Stimulated activated naive CD8-positive, alpha-beta T cell treated with anti-CD3 and anti-CD28 coated beads, Interleukin-15, amount 100 ng/mL, for 72 hours (primary cell): ENCODE measurements at regions not wholly inside any gene's neighbourhood (a gene's known extent, or its start where the extent isn't known, plus 50 kb on each side); places are given as distances from the start of the nearest gene placed in this dataset.
A peak's percentile ranks its signal among the peaks of the same experiment; 100 is the strongest.

Experiments used
- ATAC-seq: fragments of 150-1000 bp; cut with Tn5 transposase; 2 replicates; pipeline ENCODE4 v1.10.0; 2021; ENCODE audit warnings: mild to moderate bottlenecking, moderate library complexity
- DNase-seq, 2 donors: peaks; one replicate each; pipeline ENCODE4 v3.0.0; 2021 to 2022
- H3K27ac Mint-ChIP-seq, 2 donors: one replicate each; pipeline ENCODE4 v1.8.0; 2022; ENCODE audit warnings: mild to moderate bottlenecking in 2 of 2, mixed read lengths in 2 of 2, moderate library complexity in 2 of 2
- H3K27me3 Mint-ChIP-seq: one replicate; pipeline ENCODE4 v1.8.0; 2022; ENCODE audit warnings: mixed read lengths
- H3K4me1 Mint-ChIP-seq: one replicate; pipeline ENCODE4 v1.8.0; 2022; ENCODE audit warnings: mild to moderate bottlenecking, mixed read lengths
- H3K4me3 Mint-ChIP-seq, 2 donors: one replicate each; pipeline ENCODE4 v1.8.0; 2022; ENCODE audit warnings: mild to moderate bottlenecking in 2 of 2, mixed read lengths in 2 of 2, moderate library complexity in 1 of 2
- H3K9me3 Mint-ChIP-seq, 2 donors: one replicate each; pipeline ENCODE4 v1.8.0; 2022; ENCODE audit warnings: mixed read lengths in 2 of 2

GRCh38 chr2:45176390-45176789 lies 167.1 kb upstream of the SIX2 start:
- H3K27ac Mint-ChIP-seq: no peak overlapping the region
- no peak overlapping the region for H3K4me3 Mint-ChIP-seq
- H3K27me3 Mint-ChIP-seq: peaks cover 51% of the 10 kb centered on the region
- H3K9me3 Mint-ChIP-seq: peaks cover 7 to 15% of the 10 kb centered on the region in 2 donors
- no peaks in the 10 kb centered on the region for H3K4me1 Mint-ChIP-seq
- no peak for DNase-seq
- no peak for ATAC-seq

- peaks cover 70% of the 10 kb centered on the region for H3K27me3 Mint-ChIP-seq
- ATAC-seq (no peak), DNase-seq (no peak)
These were observed 164.3 kb upstream of the SIX2 start for GRCh38 chr2:45173513-45173912.

GRCh38 chr2:45172760-45173392 lies 163.6 kb upstream of the SIX2 start:
- H3K4me1 Mint-ChIP-seq: peaks cover 6% of the 10 kb centered on the region
- no peak overlapping the region for H3K27ac Mint-ChIP-seq
- peaks cover 76% of the 10 kb centered on the region for H3K27me3 Mint-ChIP-seq
- no peak for ATAC-seq
- no peak overlapping the region for H3K4me3 Mint-ChIP-seq
- H3K9me3 Mint-ChIP-seq: peaks cover 7 to 15% of the 10 kb centered on the region in 2 donors
- no peak for DNase-seq

More at GRCh38 chr2:45173513-45173912, 164.3 kb upstream of the SIX2 start:
- H3K9me3 Mint-ChIP-seq: peaks cover 7 to 15% of the 10 kb centered on the region in 2 donors
- H3K4me1 Mint-ChIP-seq: peaks cover 4% of the 10 kb centered on the region
- no peak overlapping the region for H3K4me3 Mint-ChIP-seq
- H3K27ac Mint-ChIP-seq: no peak overlapping the region

- peaks cover 7 to 9% of the 10 kb centered on the region in 2 donors for H3K9me3 Mint-ChIP-seq
- no peak for ATAC-seq
- peaks cover 78% of the 10 kb centered on the region for H3K27me3 Mint-ChIP-seq
- peaks cover 6% of the 10 kb centered on the region for H3K4me1 Mint-ChIP-seq
- H3K27ac Mint-ChIP-seq: no peak overlapping the region
- H3K4me3 Mint-ChIP-seq: no peak overlapping the region
- no peak for DNase-seq
These were observed 162.9 kb upstream of the SIX2 start for GRCh38 chr2:45172142-45172541.

- Mint-ChIP-seq H3K4me3 (no peak overlapping the region), H3K9me3 (peaks cover 0 to under 1% of the 10 kb centered on the region in 2 donors), H3K27me3 (peaks cover 78% of the 10 kb centered on the region), H3K27ac (no peak overlapping the region), H3K4me1 (peaks cover 6% of the 10 kb centered on the region)
- DNase-seq (no peak), ATAC-seq (no peak)
These were observed 161.9 kb upstream of the SIX2 start for GRCh38 chr2:45171136-45171501.

- Mint-ChIP-seq H3K27ac (no peak overlapping the region), H3K9me3 (no peaks in the 10 kb centered on the region), H3K27me3 (peaks cover 81% of the 10 kb centered on the region), H3K4me3 (no peak overlapping the region), H3K4me1 (peaks cover 6% of the 10 kb centered on the region)
- no peak for DNase-seq
- ATAC-seq: no peak
These were observed 161.2 kb upstream of the SIX2 start for GRCh38 chr2:45170191-45171135.

GRCh38 chr2:45169339-45170190 lies 160.3 kb upstream of the SIX2 start:
- no peak overlapping the region for H3K27ac Mint-ChIP-seq
- no peaks in the 10 kb centered on the region for H3K9me3 Mint-ChIP-seq
- peak; percentile 13 to 17 for DNase-seq
- H3K4me1 Mint-ChIP-seq: peaks cover 6% of the 10 kb centered on the region
- ATAC-seq: peak; percentile 68
- peak overlapping the region; percentile 70 to 71 for H3K4me3 Mint-ChIP-seq
- H3K27me3 Mint-ChIP-seq: peaks cover 81% of the 10 kb centered on the region

- DNase-seq (peak in 1 of 2 donors; percentile 8), ATAC-seq (peak; percentile 69)
- H3K27me3 Mint-ChIP-seq: peaks cover 78% of the 10 kb centered on the region
- peak overlapping the region in 1 of 2 donors; percentile 50 for H3K27ac Mint-ChIP-seq
- peak overlapping the region; percentile 79 to 83 for H3K4me3 Mint-ChIP-seq
- peaks cover 6% of the 10 kb centered on the region for H3K4me1 Mint-ChIP-seq
- no peaks in the 10 kb centered on the region for H3K9me3 Mint-ChIP-seq
These were observed 159.6 kb upstream of the SIX2 start for GRCh38 chr2:45168711-45169338.

- Mint-ChIP-seq H3K27me3 (peaks cover 77% of the 10 kb centered on the region), H3K4me3 (peak overlapping the region; percentile 79 to 83), H3K27ac (no peak overlapping the region), H3K9me3 (no peaks in the 10 kb centered on the region), H3K4me1 (peaks cover 6% of the 10 kb centered on the region)
- DNase-seq: no peak
- no peak for ATAC-seq
These were observed 158.8 kb upstream of the SIX2 start for GRCh38 chr2:45167920-45168629.

GRCh38 chr2:45166229-45166890 lies 157.1 kb upstream of the SIX2 start:
- peaks cover 6% of the 10 kb centered on the region for H3K4me1 Mint-ChIP-seq
- H3K27ac Mint-ChIP-seq: no peak overlapping the region
- H3K9me3 Mint-ChIP-seq: no peaks in the 10 kb centered on the region
- H3K4me3 Mint-ChIP-seq: no peak overlapping the region
- DNase-seq (no peak), ATAC-seq (no peak)
- peaks cover 80% of the 10 kb centered on the region for H3K27me3 Mint-ChIP-seq

- ATAC-seq: no peak
- Mint-ChIP-seq H3K9me3 (no peaks in the 10 kb centered on the region), H3K27me3 (peaks cover 53% of the 10 kb centered on the region)
These were observed 153.5 kb upstream of the SIX2 start for GRCh38 chr2:45162711-45163110.

GRCh38 chr2:45156605-45157004 lies 147.4 kb upstream of the SIX2 start:
- Mint-ChIP-seq H3K9me3 (no peaks in the 10 kb centered on the region), H3K4me3 (no peak overlapping the region), H3K27me3 (peaks cover 34% of the 10 kb centered on the region), H3K4me1 (no peaks in the 10 kb centered on the region), H3K27ac (no peak overlapping the region)
- DNase-seq (no peak), ATAC-seq (no peak)

More at GRCh38 chr2:45162711-45163110, 153.5 kb upstream of the SIX2 start:
- Mint-ChIP-seq H3K4me1 (no peaks in the 10 kb centered on the region), H3K4me3 (no peak overlapping the region), H3K27ac (no peak overlapping the region)
- DNase-seq: no peak

GRCh38 chr2:45154606-45155155 lies 145.4 kb upstream of the SIX2 start:
- Mint-ChIP-seq H3K9me3 (no peaks in the 10 kb centered on the region), H3K27me3 (peaks cover 34% of the 10 kb centered on the region), H3K4me1 (no peaks in the 10 kb centered on the region), H3K27ac (no peak overlapping the region), H3K4me3 (no peak overlapping the region)
- DNase-seq: no peak
- no peak for ATAC-seq

GRCh38 chr2:45154144-45154543 lies 144.9 kb upstream of the SIX2 start:
- Mint-ChIP-seq H3K4me3 (no peak overlapping the region), H3K4me1 (no peaks in the 10 kb centered on the region), H3K27me3 (peaks cover 35% of the 10 kb centered on the region), H3K9me3 (no peaks in the 10 kb centered on the region), H3K27ac (no peak overlapping the region)
- ATAC-seq (no peak), DNase-seq (no peak)
